A673 (cell line): ENCODE measurements at regions not wholly inside any gene's neighbourhood (a gene's known extent, or its start where the extent isn't known, plus 50 kb on each side); places are given as distances from the start of the nearest gene placed in this dataset.

ENCODE experiments used
- BruUV-seq: library from RNA; stranded (reverse); fragments of 400-500 nt; replicated peaks from 2 replicates; lab custom pipeline; 2021; lab: Mats Ljungman, UMichigan
- CTCF ChIA-PET: fragments of 300-600 bp; sonication (Branson Sonifier 250); formaldehyde crosslinking; loops from one replicate; lab custom pipeline; 2022; ENCODE audit warnings: antibody characterized with exemption; lab: Charles Lee
- POLR2A ChIA-PET: fragments of 300-600 bp; sonication (Branson Sonifier 250); formaldehyde crosslinking; loops from one replicate; lab custom pipeline; 2022; ENCODE audit warnings: antibody characterized with exemption; ENCODE audit not compliant: low non-redundant PET; lab: Charles Lee
- DNase-seq: peaks from one replicate; pipeline ENCODE4 v3.0.0-alpha.2; 2015; ENCODE audit warnings: low spot score
- H3K27ac ChIP-seq: fragments of 200-600 bp; sonication (generic); 2 replicates; pipeline ENCODE4 v1.5.1; 2016; ENCODE audit warnings: mixed run types, low read depth, mild to moderate bottlenecking, mixed read lengths, antibody characterized with exemption, low read length; ENCODE audit not compliant: poor library complexity, severe bottlenecking
- H3K27me3 ChIP-seq: fragments of 200-600 bp; sonication (generic); replicated peaks from 2 replicates; pipeline ENCODE4 v1.6.1; 2017; ENCODE audit warnings: mixed run types, low read depth, mild to moderate bottlenecking, mixed read lengths, antibody characterized with exemption, low read length; ENCODE audit not compliant: insufficient read depth, poor library complexity
- H3K36me3 ChIP-seq: fragments of 200-600 bp; sonication (generic); 2 replicates; pipeline ENCODE4 v1.6.1; 2016; ENCODE audit warnings: mixed run types, mild to moderate bottlenecking, mixed read lengths, antibody characterized with exemption, low read length; ENCODE audit not compliant: insufficient read depth, poor library complexity, severe bottlenecking
- H3K4me1 ChIP-seq: fragments of 200-600 bp; sonication (generic); 2 replicates; pipeline ENCODE4 v1.6.1; 2017; ENCODE audit warnings: mixed run types, mild to moderate bottlenecking, mixed read lengths, antibody characterized with exemption, low read length; ENCODE audit not compliant: insufficient read depth, poor library complexity, severe bottlenecking
- H3K4me3 ChIP-seq: fragments of 200-600 bp; sonication (generic); 2 replicates; pipeline ENCODE4 v1.5.1; 2016; ENCODE audit warnings: low read depth, mixed run types, mild to moderate bottlenecking, mixed read lengths, low read length; ENCODE audit not compliant: poor library complexity, severe bottlenecking
- H3K9me3 ChIP-seq: fragments of 200-600 bp; sonication (generic); 2 replicates; pipeline ENCODE4 v1.6.1; 2016; ENCODE audit warnings: mixed run types, low read depth, mild to moderate bottlenecking, mixed read lengths, antibody characterized with exemption, low read length; ENCODE audit not compliant: poor library complexity, severe bottlenecking
- CTCF ChIP-seq: fragments of 300-800, 200-600 bp; sonication (generic); conservative IDR thresholded peaks from 2 replicates; pipeline ENCODE4 v1.5.1; 2017; ENCODE audit warnings: low read depth, mild to moderate bottlenecking, antibody characterized with exemption, low read length, moderate library complexity, mixed read lengths
- EZH2 ChIP-seq: fragments of 200-600 bp; sonication (generic); IDR thresholded peaks from 2 replicates; pipeline ENCODE4 v1.6.1; 2017; ENCODE audit warnings: borderline replicate concordance, low read depth, mild to moderate bottlenecking, mixed read lengths, antibody characterized with exemption, low read length; ENCODE audit not compliant: poor library complexity, severe bottlenecking
- intact Hi-C: fragments of 100-400 bp; cut with micrococcal nuclease; formaldehyde crosslinking; loops from one replicate; pipeline ENCODE4 v1.10.0; 2022; ENCODE audit not compliant: unreplicated experiment

- CTCF ChIA-PET = no interaction called here
- TF ChIP-seq EZH2 (no peak), CTCF (no peak)
- POLR2A ChIA-PET = no interaction called here
- DNase-seq = no peak
- Histone ChIP-seq H3K36me3 (no peaks in the 10 kb centered on the region), H3K4me3 (no peak overlapping the region), H3K27ac (no peak overlapping the region), H3K9me3 (no peaks in the 10 kb centered on the region), H3K27me3 (no peaks in the 10 kb centered on the region), H3K4me1 (no peaks in the 10 kb centered on the region)
- BruUV-seq = no TSS peak
- intact Hi-C loops = no loop called here
Measured at GRCh38 chr16:55033225-55034156, 102.8 kb downstream of the IRX5 start.

GRCh38 chr16:55035029-55035428 lies 104.4 kb downstream of the IRX5 start:
- ChIA-PET CTCF (interaction anchor here (1.6 kb wide), 1 partner anchor 223 kb away, joined by 3 read pairs; no protein-coding TSS in a partner anchor), POLR2A (no interaction called here)
- Histone ChIP-seq H3K9me3 (no peaks in the 10 kb centered on the region), H3K27ac (no peak overlapping the region), H3K27me3 (no peaks in the 10 kb centered on the region), H3K36me3 (no peaks in the 10 kb centered on the region), H3K4me3 (no peak overlapping the region), H3K4me1 (no peaks in the 10 kb centered on the region)
- BruUV-seq = no TSS peak
- DNase-seq = peak; percentile 68
- TF ChIP-seq CTCF (peak; percentile 76), EZH2 (no peak)
- intact Hi-C loops = loop anchor here (1.0 kb wide), 1 partner anchor 223 kb away; no protein-coding TSS in a partner anchor

GRCh38 chr16:55035956-55036355 lies 105.3 kb downstream of the IRX5 start:
- Histone ChIP-seq H3K4me3 (no peak overlapping the region), H3K4me1 (no peaks in the 10 kb centered on the region), H3K36me3 (no peaks in the 10 kb centered on the region), H3K9me3 (no peaks in the 10 kb centered on the region), H3K27me3 (no peaks in the 10 kb centered on the region), H3K27ac (no peak overlapping the region)
- CTCF ChIA-PET = no interaction called here
- intact Hi-C loops = loop anchor here (1.0 kb wide), 1 partner anchor 222 kb away; no protein-coding TSS in a partner anchor
- no TSS peak for BruUV-seq
- DNase-seq = no peak
- POLR2A ChIA-PET = no interaction called here
- TF ChIP-seq CTCF (no peak), EZH2 (no peak)
